Kidney capillary endothelial cell (primary cell): ENCODE measurements at regions not wholly inside any gene's neighbourhood (a gene's known extent, or its start where the extent isn't known, plus 50 kb on each side); places are given as distances from the start of the nearest gene placed in this dataset.

Source experiments
- DNase-seq: peaks from one replicate; pipeline ENCODE4 v3.0.0-alpha.2; 2018; ENCODE audit warnings: low spot score

- no peak for DNase-seq
These were observed 1435.2 kb downstream of the UQCRFS1 start for GRCh38 chr19:27777726-27778125.

GRCh38 chr19:27777242-27777641 lies 1435.7 kb downstream of the UQCRFS1 start:
- no peak for DNase-seq

- no peak for DNase-seq
These were observed 1436.4 kb downstream of the UQCRFS1 start for GRCh38 chr19:27776524-27776923.

- DNase-seq: no peak
These were observed 1436.9 kb downstream of the UQCRFS1 start for GRCh38 chr19:27776020-27776419.

GRCh38 chr19:27775395-27775794 lies 1437.6 kb downstream of the UQCRFS1 start:
- DNase-seq: no peak

- no peak for DNase-seq
These were observed 1438.1 kb downstream of the UQCRFS1 start for GRCh38 chr19:27774827-27775226.

GRCh38 chr19:27774337-27774736 lies 1438.6 kb downstream of the UQCRFS1 start:
- no peak for DNase-seq

- DNase-seq: no peak
These were observed 1439.4 kb downstream of the UQCRFS1 start for GRCh38 chr19:27773318-27774094.

- DNase-seq: no peak
These were observed 1440.9 kb downstream of the UQCRFS1 start for GRCh38 chr19:27772059-27772458.

- DNase-seq: no peak
These were observed 1442.9 kb downstream of the UQCRFS1 start for GRCh38 chr19:27770095-27770494.

- DNase-seq: no peak
These were observed 1445.7 kb downstream of the UQCRFS1 start for GRCh38 chr19:27767234-27767633.

GRCh38 chr19:27765912-27766725 lies 1446.8 kb downstream of the UQCRFS1 start:
- no peak for DNase-seq

GRCh38 chr19:27765397-27765796 lies 1447.6 kb downstream of the UQCRFS1 start:
- DNase-seq: no peak

- DNase-seq: no peak
These were observed 1448.7 kb downstream of the UQCRFS1 start for GRCh38 chr19:27764186-27764804.

GRCh38 chr19:27762933-27763332 lies 1450.0 kb downstream of the UQCRFS1 start:
- DNase-seq: no peak

- DNase-seq: no peak
These were observed 1453.1 kb downstream of the UQCRFS1 start for GRCh38 chr19:27759896-27760295.

GRCh38 chr19:27758626-27759505 lies 1454.1 kb downstream of the UQCRFS1 start:
- DNase-seq: no peak

GRCh38 chr19:27754700-27755099 lies 1458.3 kb downstream of the UQCRFS1 start:
- no peak for DNase-seq

- DNase-seq: no peak
These were observed 1459.3 kb downstream of the UQCRFS1 start for GRCh38 chr19:27753622-27754021.

- no peak for DNase-seq
These were observed 1460.3 kb downstream of the UQCRFS1 start for GRCh38 chr19:27752530-27753184.

GRCh38 chr19:27751044-27751391 lies 1461.9 kb downstream of the UQCRFS1 start:
- no peak for DNase-seq
